Stromal cell of bone marrow (primary cell): ENCODE measurements at regions not wholly inside any gene's neighbourhood (a gene's known extent, or its start where the extent isn't known, plus 50 kb on each side); places are given as distances from the start of the nearest gene placed in this dataset.
"Not testable (repeated sequence)": the region's sequence is repeated elsewhere in the genome, so short reads cannot be mapped to it uniquely, and the experiment has no call there.

Experiments used
- DNase-seq: peaks from one replicate; pipeline ENCODE4 v3.0.0-alpha.2; 2012; ENCODE audit warnings: low read depth

DNA sequence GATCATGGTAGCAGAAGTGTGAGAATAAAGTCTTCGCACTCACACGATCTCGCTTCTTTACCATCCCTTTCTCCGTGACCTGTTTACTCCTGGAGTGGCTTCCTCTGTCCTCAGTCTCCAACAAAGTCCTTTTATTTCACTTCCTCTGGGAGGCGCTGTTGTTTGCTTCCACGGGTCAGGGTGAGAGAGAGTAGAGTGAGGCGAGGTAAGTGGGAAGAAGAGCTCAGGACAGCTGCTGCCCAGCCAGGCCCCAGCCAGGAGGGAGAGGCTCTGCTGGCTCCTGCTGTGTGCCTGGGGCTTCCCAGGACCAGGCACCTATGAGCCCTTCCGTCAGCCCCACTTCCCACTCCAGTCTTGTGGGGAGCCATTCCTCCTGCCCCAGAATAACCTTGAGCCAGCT lies 242.1 kb downstream of the FGF9 start:
- no peak for DNase-seq

DNA sequence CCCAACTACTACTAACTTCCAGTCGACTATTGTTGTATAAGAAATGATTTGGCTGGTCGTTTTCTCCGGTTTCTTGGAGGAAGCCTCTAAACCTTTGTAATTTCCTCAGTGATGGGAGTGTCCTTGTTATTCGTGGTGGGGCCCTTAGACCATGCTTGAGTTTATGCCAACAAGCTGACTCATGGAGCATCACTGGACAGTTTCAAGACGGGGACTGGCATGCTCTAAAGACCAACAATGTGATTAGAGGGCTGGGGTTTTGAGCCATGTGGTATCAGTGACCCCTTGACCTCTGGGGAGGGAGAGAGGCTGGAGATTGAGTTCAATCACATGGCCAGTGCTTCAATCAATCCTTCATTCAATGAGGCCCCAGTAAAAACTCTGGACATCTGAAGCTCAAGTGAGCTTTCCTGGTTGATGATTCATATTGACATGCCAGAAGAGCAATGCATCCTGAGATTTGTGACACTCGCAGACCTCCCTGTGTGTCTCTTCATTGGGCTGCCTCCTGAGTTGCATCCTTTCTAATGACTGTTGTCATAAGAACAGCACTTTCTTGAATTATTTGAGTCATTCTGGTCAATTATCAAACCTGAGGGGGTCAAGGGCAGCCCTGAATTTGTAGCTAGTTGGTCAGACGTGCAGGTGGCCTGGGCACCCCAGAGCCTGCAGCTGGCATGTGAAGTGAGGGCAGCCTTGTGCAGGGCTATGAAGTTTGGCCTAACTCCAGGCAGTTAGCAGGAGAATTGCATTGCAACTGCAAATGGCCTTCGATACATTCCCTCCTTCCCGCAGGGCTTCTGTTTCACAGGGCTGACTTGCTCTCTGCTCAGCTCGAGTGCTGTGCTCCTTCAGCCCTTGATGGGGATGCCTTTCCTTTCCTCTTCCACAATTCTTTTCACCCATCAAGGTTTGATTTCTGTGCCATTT lies 246.5 kb downstream of the FGF9 start:
- no peak for DNase-seq

DNA sequence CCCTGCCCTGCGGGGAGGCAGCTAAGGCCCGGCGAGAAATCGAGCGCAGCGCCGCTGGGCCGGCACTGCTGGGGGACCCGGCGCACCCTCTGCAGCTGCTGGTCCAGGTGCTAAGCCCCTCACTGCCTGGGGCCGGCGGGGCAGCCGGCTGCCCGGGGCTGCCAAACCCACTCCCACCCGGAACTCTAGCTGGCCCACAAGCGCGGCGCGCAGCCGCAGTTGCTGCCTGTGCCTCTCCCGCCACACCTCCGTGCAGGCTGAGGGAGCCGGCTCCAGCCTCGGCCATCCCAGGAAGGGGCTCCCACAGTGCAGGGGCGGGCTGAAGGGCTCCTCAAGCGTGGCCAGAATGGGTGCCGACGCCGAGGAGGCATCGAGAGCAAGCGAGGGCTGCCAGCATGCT lies 249.9 kb downstream of the FGF9 start:
- DNase-seq, result not testable (repeated sequence)

DNA sequence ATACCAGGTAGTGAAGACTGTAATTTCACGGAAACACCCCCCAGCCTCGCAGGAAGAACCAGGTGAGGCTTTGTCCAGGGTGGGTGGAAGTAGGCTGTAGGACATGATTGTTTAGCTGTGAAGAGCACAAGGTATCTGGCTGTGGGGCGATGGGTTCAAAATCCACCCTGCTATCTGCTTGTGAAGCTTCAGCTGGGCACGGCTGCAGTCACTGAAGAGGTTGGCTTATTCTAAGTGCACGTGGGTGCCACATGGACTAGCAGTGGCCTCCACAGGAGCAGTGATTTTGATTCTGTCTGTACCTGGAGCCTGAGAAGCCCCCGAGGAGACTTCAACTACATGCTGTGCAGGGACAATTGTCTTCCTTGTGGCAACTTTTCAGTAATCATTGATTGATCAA lies 254.1 kb downstream of the FGF9 start:
- no peak for DNase-seq

DNA sequence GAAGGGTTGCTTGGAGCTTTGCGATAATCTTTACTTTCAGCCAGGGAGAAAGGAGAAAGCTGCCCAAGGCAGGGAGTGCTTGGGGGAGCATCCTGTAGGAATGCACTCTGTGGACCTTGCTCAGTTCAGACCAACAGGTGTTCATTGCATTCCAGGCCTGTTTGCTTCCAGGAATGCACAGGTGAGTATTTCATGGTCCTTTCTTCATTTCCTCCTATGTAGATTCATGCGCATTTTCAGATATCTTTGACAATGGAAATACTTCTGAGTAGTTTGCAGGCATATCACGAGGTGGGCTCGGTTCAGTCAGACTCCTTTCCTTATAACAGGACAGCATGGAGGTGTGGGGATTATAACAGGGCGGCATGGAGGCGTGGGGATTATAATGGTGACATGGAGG lies 254.8 kb downstream of the FGF9 start:
- DNase-seq, result no peak

DNA sequence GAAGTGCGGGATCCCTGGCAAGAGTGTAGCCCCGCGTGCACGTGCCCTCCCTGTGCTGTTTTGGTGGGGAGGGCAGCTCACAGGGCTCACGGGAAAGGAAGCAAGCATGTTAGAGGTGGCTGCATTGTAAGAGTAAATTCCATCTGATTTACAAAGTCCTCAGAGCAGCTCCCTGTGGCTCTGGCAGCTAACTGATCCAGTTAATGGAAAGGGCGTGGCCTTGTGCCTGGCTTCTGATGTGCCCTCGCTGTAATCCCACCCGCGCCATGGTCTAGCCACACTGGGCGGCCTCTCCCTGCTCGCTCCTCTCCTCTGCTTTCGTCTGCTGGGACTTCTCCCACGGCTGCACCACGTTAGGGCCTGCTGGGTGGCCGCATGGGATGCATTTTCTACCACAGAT lies 258.5 kb downstream of the FGF9 start:
- no peak for DNase-seq

DNA sequence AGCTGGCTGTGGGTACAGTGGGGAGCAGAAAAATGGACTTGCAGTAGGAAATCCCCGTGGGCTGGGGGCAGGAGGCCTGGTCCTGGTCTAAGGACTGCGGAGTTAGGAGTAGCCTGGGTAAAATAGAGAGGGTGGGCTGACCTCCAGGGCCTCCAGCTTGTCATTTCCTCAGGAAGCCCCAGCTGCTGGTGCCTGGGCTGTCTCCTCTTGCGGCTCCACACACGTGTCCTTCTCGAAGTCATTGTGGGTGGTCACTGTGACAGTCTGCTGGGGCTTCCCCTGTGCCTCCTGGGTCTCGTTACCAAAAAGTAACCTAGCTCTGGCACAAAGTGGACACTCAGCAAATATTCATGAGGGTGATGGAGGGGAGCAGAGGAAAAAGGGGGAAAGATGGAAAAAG lies 259.7 kb downstream of the FGF9 start:
- DNase-seq, result no peak

DNA sequence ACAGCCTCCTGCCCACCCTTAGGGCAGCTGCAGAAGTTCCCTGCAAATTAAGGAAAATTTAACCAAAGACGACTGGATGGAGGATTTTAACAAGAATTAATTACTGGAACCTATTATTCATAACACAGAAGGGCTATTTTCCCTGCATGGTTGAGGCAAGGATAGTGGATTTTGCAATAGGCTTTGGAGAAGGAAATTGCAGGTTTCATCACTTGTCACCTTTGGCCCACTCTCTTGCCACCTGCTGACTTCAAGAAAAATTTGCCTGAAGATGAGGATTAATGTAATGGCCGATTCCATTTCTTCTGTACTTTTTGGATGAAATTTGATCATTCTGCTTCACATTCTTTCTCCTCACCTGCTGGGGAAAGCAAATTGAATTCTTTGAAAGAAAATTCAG lies 261.7 kb downstream of the FGF9 start:
- no peak for DNase-seq

DNA sequence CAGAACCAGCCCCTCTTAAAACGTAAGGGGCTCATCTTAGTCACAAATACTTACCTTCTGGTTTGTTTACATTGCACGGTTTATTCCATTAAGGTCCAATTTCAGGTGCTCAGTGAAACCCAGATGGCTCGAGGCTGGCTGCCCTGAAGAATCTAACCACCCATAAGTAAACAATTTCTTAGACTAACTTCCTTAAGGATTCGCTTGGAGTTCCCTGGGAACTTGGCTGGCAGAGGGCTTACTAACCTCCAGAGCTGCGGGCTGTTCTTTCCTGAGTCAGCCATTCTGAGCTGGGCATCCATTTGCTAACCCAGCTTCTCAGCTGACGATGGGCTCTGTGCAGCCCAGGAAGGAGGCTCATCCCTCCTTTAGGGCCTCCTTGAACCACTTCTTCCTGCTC lies 262.1 kb downstream of the FGF9 start:
- no peak for DNase-seq

DNA sequence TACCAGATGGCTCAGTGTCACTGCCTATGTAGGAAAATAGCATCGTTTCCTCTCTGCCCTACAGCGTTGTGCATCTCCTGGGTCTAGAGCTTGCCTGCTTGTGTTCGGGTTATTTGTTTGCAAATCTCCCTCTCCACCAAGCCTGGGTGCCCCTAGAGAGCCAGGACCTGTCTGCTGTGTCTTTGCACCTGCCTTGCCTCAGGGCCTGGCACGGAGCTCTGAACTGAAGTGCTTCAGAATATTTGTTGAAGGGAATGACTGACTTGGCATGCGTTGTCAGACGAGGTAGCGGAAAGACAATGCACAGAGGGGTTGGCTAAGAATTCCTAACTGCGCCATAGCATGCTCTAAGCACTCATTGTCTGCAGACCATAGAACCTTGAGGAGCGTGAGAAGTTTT lies 263.4 kb downstream of the FGF9 start:
- DNase-seq, result no peak

DNA sequence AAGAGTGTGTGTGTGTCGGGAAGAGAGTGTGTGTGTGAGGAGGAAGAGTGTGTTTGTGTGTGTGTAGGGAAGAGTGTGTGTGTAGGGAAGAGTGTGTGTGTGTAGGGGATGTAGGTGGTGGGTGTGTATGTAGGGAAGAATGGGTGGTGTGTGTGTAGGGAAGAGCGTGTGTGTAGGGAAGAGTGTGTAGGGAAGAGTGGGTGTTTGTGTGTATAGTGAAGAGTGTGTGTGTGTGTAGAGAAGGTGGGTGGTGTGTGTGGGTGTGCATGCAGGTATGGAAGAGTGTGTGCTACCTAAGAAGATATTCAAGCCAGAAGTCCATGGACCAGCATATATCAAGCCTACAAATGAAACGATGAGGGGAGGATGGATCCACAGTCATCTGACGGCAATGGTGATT lies 265.8 kb downstream of the FGF9 start:
- DNase-seq, result no peak

DNA sequence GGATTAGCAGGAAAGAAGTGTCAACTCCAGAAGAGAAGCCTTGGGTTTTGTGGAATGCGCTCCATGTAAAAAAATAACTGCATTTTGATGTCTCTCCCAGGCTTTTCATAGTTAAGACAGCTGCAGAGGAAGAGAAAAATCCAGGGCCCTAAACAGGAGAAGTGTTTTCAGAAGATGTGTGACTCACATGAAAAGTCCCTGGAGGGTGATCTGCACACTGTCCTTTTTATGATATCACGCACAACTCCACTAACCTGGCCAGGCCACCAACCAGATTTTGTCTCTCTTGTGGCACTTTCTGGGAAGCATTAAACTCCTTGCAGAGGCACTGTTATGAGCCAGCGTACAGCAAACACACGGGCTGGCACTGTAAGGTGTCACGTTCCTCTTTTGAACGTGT lies 267.3 kb downstream of the FGF9 start:
- no peak for DNase-seq

DNA sequence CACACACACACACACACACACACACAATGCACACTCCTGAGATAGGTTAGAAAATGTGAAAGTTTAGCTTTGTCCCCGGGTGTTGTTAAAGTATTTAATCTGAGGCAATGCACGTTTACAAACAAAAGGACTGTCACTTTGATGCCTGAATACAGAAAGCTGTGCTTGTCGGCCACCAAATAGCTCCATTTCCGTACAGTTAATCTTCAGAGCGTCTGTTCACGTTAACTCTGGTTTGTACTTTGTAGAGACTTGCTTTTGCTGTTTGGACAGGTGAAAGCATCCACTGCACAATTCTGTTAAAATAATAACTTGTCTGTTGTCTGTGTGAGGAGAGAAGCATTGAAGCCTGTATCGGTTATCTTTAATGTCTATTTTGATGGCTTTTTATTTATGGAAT lies 267.8 kb downstream of the FGF9 start:
- DNase-seq, result no peak

DNA sequence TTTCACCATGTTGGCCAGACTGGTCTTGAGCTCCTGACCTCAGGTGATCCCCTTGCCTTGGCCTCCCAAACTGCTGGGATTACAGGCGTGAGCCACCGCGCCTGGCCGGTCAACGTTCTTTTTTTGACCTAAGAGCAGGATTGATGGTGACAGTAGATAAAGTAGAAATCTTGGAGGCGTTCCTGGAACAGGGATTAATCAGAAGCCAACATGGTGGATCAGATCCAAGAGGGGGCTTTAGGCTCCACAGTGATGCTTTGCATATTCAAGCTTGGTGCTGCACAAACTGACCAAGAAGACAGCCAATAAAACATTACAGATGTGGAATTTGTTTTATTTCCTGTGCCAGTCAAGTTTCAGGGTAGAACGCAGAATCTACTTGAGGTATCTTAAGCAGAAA lies 271.2 kb downstream of the FGF9 start:
- DNase-seq, result no peak

DNA sequence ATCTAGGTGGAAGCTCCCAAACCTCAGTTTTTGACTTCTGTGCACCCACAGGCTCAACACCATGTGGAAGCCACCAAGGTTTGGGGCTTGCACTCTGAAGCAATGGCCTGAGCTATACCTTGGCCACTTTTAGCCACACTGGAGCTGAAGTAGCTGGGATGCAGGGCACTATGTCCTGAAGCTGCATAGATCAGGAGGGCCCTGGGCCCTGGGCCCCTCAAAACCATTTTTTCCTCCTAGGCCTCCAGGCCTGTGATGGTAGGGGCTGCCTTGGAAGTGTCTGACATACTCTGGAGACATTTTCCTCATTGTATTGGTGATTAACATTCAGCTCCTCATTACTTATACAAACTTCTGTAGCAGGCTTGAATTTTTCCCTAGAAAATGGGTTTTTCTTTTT lies 273.7 kb downstream of the FGF9 start:
- DNase-seq, result no peak

DNA sequence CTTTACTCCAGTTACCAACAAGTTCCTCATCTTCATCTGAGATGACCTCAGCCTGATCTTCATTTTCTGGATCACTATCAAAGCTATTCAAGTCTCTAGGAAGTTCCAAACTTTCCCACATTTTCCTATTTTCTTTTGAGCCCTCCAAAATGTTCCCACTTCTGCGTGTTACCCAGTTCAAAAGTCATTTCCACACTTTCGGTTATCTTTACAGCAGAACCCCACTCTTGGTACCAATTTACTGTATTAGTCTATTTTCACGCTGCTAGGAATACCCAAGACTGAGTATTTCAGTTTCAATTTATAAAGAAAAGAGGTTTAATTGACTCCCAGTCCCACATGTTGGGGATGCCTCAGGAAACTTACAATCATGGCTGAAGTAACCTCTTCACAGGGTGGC lies 274.3 kb downstream of the FGF9 start:
- no peak for DNase-seq

DNA sequence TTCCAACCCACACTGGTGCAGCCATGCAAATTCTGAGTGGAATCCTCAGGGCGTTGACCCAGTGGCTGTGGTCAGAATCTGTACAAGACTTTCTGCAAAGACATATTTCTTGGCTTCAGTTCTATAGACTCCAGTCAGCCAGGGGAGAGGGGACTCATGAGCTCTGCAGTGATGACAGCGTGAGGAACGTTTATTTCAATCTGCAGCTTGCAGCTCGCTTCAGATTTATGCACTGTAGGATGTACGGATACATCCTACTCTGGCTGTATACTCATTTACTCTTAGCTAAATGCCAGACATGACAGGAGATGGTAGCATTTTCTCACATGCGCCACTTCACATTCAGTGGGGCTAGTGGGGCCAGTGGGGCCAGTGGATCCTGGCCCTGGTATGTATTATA lies 276.1 kb downstream of the FGF9 start:
- DNase-seq, result no peak

DNA sequence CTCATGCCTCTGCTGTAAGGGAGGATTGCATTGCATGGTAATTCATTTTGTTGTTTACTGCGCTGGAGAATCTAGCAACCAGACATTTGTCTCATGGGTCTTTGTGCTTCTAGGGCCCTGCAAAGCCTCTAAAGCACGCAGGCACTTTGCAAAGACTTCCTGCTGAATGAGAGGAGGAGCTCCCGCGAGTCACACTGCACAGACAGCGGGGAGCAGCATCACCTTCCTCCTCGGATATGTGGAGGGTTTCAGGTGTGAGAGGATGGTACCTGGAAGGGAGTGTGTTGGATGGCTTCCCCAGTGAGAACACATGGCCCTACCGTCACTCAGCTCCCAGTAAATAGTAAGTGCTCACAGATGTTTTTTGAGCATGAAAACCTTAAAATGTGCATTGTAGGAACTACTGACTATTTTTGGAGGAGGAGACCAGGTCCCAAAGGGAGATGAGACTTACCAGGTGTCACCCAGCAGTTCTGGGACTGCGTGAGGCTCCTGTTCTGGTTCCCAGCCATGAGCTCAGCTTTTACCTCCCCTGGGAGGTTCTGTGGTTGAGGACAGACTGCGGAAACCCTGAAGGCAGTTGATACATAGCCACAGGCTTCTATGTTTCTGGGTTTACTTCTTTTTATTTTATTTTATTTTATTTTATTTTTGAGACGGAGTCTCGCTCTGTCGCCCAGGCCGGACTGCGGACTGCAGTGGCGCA lies 278.0 kb downstream of the FGF9 start:
- DNase-seq, result no peak

DNA sequence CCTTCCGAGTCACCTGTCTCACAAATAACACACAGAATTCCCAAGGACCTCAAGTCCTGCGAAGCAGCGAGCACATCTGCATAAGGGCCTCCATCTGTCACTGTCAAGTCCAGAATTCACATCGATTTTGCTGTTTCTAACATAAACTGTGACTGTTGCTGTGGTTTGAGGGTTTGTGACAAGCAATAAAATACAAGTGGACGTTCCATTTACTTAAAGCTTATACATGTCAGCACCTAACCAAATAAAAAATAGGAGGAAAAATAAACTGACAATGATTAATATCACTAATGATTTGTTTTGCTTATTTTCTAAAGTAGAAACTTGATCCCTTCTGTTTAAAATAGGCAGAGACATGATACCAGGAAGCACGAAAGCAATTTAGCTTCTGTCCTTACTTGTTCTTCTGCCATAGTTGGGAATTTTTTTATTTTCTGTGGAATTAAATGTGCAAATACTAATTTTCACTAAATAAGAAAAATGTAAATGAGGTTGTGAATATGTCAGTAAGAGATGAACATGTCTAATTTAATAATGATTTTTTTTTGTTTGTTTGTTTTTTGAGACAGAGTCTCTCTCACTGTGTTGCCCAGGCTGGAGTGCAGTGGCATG lies 279.1 kb downstream of the FGF9 start:
- DNase-seq, result no peak

DNA sequence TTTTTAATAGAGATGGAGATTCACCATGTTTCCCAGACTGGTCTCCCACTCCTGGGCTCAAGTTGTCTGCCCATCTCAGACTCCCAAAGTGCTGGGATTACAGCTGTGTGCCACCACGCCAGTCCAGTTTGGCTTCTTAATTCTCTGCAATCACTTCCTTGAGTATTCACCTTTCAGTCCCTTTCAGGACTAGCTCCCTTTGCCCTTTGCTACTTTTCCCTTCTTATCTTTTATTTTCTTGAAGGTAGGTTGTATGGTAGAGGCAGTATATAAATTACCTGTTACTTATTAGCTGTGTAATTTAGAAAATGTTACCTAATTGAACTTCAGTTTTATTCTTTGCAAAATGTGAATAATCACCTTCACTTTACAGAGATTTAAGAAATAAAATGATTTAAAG lies 285.8 kb downstream of the FGF9 start:
- DNase-seq, result no peak

DNA sequence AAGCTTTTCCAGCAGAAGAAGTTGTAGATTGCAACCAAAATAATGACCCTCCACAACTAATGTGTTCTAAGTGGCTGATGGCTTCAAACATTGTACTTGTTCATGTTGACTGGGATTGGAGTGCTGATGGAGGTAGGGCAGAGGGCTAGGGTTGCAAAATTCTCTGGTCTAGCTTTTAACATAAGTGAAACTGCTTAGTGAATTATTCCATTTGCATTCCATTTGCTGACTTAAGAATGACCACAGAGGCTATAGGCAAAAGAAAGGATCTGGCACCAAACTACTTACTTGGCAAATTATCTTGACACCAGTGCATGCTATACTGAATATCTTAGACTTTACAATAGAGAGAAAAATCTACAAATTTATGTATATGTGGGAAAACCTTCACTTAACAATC lies 287.0 kb downstream of the FGF9 start:
- DNase-seq, result no peak

DNA sequence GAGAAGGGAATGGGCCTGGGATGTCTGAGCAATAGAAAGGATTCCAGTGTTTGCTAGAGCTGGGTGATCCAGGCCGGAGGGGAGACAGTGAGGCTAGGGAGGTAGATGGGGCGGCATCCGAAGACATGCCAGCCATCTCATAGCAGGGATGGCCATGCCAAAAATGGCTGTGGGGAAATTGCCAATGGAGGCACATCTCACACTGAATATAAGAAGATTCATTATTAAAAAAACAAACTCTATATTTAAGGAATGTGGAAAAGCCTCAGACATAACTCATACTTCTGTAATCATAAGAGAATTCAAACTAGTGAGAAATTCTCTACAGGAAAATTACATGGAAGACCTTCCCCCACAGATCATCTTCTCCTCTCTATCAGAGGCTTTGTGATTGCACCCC lies 289.2 kb downstream of the FGF9 start:
- no peak for DNase-seq

DNA sequence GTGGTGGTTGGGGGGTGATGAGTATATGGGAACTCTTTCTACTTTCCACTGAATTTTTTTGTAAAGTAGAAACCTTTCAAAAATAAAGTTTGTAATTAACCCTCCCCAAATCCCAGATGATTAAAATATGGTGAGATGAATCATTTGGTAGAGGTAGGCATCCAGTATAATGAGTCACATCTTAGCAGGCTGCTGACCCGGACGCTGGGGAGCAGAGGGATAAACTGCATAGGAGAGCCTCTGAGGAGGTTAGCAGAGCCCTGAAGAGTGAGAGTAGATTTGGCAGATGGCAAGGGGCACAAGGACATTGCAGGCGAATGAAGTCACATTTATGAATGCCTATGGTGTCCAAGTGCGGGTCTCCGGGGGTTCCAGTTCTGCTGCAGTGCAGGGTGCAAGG lies 293.8 kb downstream of the FGF9 start:
- no peak for DNase-seq
